ENCODE measurements at regions not wholly inside any gene's neighbourhood (a gene's known extent, or its start where the extent isn't known, plus 50 kb on each side); places are given as distances from the start of the nearest gene placed in this dataset.

GRCh38 chr3:76869726-76870384, 170.0 kb upstream of the ROBO2 start (continued):
- TF ChIP-seq, protein P1, sequence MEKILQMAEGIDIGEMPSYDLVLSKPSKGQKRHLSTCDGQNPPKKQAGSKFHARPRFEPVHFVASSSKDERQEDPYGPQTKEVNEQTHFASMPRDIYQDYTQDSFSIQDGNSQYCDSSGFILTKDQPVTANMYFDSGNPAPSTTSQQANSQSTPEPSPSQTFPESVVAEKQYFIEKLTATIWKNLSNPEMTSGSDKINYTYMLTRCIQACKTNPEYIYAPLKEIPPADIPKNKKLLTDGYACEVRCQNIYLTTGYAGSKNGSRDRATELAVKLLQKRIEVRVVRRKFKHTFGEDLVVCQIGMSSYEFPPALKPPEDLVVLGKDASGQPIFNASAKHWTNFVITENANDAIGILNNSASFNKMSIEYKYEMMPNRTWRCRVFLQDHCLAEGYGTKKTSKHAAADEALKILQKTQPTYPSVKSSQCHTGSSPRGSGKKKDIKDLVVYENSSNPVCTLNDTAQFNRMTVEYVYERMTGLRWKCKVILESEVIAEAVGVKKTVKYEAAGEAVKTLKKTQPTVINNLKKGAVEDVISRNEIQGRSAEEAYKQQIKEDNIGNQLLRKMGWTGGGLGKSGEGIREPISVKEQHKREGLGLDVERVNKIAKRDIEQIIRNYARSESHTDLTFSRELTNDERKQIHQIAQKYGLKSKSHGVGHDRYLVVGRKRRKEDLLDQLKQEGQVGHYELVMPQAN (conservative IDR thresholded peaks at IDR 0.05) = no peak
- TF ChIP-seq ATF7 (IDR thresholded peaks at IDR 0.05; ENCODE audit: low read depth) = no peak
- TF ChIP-seq CBX5 (IDR thresholded peaks at IDR 0.05; ENCODE audit: low read depth) = no peak
- no peak for TF ChIP-seq ZBTB40 (IDR thresholded peaks at IDR 0.05; ENCODE audit: borderline replicate concordance)
- TF ChIP-seq, protein P2, sequence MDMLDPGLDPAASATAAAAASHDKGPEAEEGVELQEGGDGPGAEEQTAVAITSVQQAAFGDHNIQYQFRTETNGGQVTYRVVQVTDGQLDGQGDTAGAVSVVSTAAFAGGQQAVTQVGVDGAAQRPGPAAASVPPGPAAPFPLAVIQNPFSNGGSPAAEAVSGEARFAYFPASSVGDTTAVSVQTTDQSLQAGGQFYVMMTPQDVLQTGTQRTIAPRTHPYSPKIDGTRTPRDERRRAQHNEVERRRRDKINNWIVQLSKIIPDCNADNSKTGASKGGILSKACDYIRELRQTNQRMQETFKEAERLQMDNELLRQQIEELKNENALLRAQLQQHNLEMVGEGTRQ (IDR thresholded peaks at IDR 0.05; ENCODE audit: borderline replicate concordance, low read depth, low read length) = no peak
- TF ChIP-seq ZZZ3 (IDR thresholded peaks at IDR 0.05; ENCODE audit: control insufficient read depth, insufficient read length, low read depth) = no peak
- TF ChIP-seq MXI1 (IDR thresholded peaks at IDR 0.05; ENCODE audit: low read depth, low read length) = no peak
- no peak for TF ChIP-seq EZH2 (IDR thresholded peaks at IDR 0.05; ENCODE audit: borderline replicate concordance, control insufficient read depth, low read depth, low read length)
- TF ChIP-seq RAD21 (IDR thresholded peaks at IDR 0.05; ENCODE audit: insufficient read depth, low read depth, low read length) = no peak
- no peak for TF ChIP-seq SIX5 (IDR thresholded peaks at IDR 0.05; ENCODE audit: low read depth, low read length, severe bottlenecking)
- TF ChIP-seq, protein P3, sequence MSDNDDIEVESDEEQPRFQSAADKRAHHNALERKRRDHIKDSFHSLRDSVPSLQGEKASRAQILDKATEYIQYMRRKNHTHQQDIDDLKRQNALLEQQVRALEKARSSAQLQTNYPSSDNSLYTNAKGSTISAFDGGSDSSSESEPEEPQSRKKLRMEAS (IDR thresholded peaks at IDR 0.05; ENCODE audit: low read depth, low read length) = no peak
